ENCODE measurements at regions not wholly inside any gene's neighbourhood (a gene's known extent, or its start where the extent isn't known, plus 50 kb on each side); places are given as distances from the start of the nearest gene placed in this dataset.

- Histone ChIP-seq H3K4me2 (ENCODE audit: low read length) (no peak overlapping the region), H3K27ac (ENCODE audit: low read depth, low read length) (no peak overlapping the region), H3K4me1 (ENCODE audit: insufficient read depth, low read length) (no peaks in the 10 kb centered on the region), H4K20me1 (ENCODE audit: insufficient read depth, low read length) (no peaks in the 10 kb centered on the region), H3K36me3 (ENCODE audit: insufficient read depth, low read length) (no peaks in the 10 kb centered on the region), H3K79me2 (ENCODE audit: insufficient read depth, low read length) (no peaks in the 10 kb centered on the region), H3K27me3 (ENCODE audit: insufficient read depth, low read length) (no peaks in the 10 kb centered on the region), H3K4me3 (ENCODE audit: insufficient read depth, low read depth, low read length) (no peak overlapping the region), H3K9me3 (ENCODE audit: insufficient read depth, low read depth, low read length) (no peaks in the 10 kb centered on the region), H3K9ac (ENCODE audit: low read length) (no peak overlapping the region), H2AFZ (ENCODE audit: low read depth, low read length) (no peak overlapping the region)
- Mint-ChIP-seq H3K36me3 (ENCODE audit: low read depth, unreplicated experiment) (no peaks in the 10 kb centered on the region), H3K4me3 (ENCODE audit: unreplicated experiment) (no peak overlapping the region), H3K4me1 (ENCODE audit: low read depth, unreplicated experiment) (no peaks in the 10 kb centered on the region), H3K9me3 (ENCODE audit: unreplicated experiment) (no peaks in the 10 kb centered on the region), H3K27me3 (ENCODE audit: low read depth, unreplicated experiment) (no peaks in the 10 kb centered on the region), H3K27ac (ENCODE audit: unreplicated experiment) (no peak overlapping the region)
- FAIRE-seq (no peak), DNase-seq (ENCODE audit: low read depth) (no peak)
- TF ChIP-seq, protein P1, sequence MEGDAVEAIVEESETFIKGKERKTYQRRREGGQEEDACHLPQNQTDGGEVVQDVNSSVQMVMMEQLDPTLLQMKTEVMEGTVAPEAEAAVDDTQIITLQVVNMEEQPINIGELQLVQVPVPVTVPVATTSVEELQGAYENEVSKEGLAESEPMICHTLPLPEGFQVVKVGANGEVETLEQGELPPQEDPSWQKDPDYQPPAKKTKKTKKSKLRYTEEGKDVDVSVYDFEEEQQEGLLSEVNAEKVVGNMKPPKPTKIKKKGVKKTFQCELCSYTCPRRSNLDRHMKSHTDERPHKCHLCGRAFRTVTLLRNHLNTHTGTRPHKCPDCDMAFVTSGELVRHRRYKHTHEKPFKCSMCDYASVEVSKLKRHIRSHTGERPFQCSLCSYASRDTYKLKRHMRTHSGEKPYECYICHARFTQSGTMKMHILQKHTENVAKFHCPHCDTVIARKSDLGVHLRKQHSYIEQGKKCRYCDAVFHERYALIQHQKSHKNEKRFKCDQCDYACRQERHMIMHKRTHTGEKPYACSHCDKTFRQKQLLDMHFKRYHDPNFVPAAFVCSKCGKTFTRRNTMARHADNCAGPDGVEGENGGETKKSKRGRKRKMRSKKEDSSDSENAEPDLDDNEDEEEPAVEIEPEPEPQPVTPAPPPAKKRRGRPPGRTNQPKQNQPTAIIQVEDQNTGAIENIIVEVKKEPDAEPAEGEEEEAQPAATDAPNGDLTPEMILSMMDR (IDR thresholded peaks at IDR 0.05; ENCODE audit: insufficient read depth, low read depth, low read length) = no peak
- TF ChIP-seq EZH2 (IDR thresholded peaks at IDR 0.05; ENCODE audit: insufficient read depth, low read length) = no peak
Measured at GRCh38 chr6:95517004-95517403, 60.3 kb upstream of the MANEA start.

DNA sequence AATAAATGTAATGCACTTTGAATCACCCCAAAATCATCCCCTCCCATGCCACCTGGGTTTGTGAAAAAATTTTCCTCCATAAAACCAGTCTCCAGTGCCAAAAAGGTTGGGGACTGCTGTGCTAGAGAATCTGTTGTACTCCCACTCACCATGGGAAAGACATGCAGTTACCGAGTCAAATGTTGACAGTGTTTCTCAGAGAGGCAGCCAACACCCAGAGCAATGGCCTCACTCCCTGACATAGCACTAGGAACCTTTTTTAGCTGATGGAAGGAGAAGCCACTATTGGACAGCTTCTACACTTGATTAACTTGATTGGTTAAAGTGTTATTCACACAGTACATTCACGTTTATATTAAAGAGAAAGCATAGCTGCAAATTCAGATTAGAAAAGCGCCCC lies 59.8 kb upstream of the MANEA start:
- Histone ChIP-seq H3K9ac (ENCODE audit: low read length) (no peak overlapping the region), H2AFZ (ENCODE audit: low read depth, low read length) (no peak overlapping the region), H3K27ac (ENCODE audit: low read depth, low read length) (no peak overlapping the region), H3K4me2 (ENCODE audit: low read length) (no peak overlapping the region), H3K9me3 (ENCODE audit: insufficient read depth, low read depth, low read length) (no peaks in the 10 kb centered on the region), H3K4me3 (ENCODE audit: insufficient read depth, low read depth, low read length) (no peak overlapping the region), H4K20me1 (ENCODE audit: insufficient read depth, low read length) (no peaks in the 10 kb centered on the region), H3K4me1 (ENCODE audit: insufficient read depth, low read length) (no peaks in the 10 kb centered on the region), H3K79me2 (ENCODE audit: insufficient read depth, low read length) (no peaks in the 10 kb centered on the region), H3K36me3 (ENCODE audit: insufficient read depth, low read length) (no peaks in the 10 kb centered on the region), H3K27me3 (ENCODE audit: insufficient read depth, low read length) (no peaks in the 10 kb centered on the region)
- H3K4me3 Mint-ChIP-seq (ENCODE audit: unreplicated experiment) = no peak overlapping the region
- FAIRE-seq (no peak), DNase-seq (ENCODE audit: low read depth) (no peak)
- H3K27ac Mint-ChIP-seq (ENCODE audit: unreplicated experiment) = no peak overlapping the region
- no peaks in the 10 kb centered on the region for H3K9me3 Mint-ChIP-seq (ENCODE audit: unreplicated experiment)
- H3K27me3 Mint-ChIP-seq (ENCODE audit: low read depth, unreplicated experiment) = no peaks in the 10 kb centered on the region
- H3K4me1 Mint-ChIP-seq (ENCODE audit: low read depth, unreplicated experiment) = no peaks in the 10 kb centered on the region
- TF ChIP-seq EZH2 (IDR thresholded peaks at IDR 0.05; ENCODE audit: insufficient read depth, low read length) = no peak
- TF ChIP-seq, protein P1 (IDR thresholded peaks at IDR 0.05; ENCODE audit: insufficient read depth, low read depth, low read length) = no peak
- no peaks in the 10 kb centered on the region for H3K36me3 Mint-ChIP-seq (ENCODE audit: low read depth, unreplicated experiment)

GRCh38 chr6:95518630-95519227 lies 58.6 kb upstream of the MANEA start:
- no peaks in the 10 kb centered on the region for H3K4me1 Mint-ChIP-seq (ENCODE audit: low read depth, unreplicated experiment)
- DNase-seq (ENCODE audit: low read depth) (no peak), FAIRE-seq (no peak)
- Histone ChIP-seq H2AFZ (ENCODE audit: low read depth, low read length) (no peak overlapping the region), H3K27ac (ENCODE audit: low read depth, low read length) (no peak overlapping the region), H3K4me2 (ENCODE audit: low read length) (no peak overlapping the region), H3K9ac (ENCODE audit: low read length) (no peak overlapping the region), H3K79me2 (ENCODE audit: insufficient read depth, low read length) (no peaks in the 10 kb centered on the region), H4K20me1 (ENCODE audit: insufficient read depth, low read length) (no peaks in the 10 kb centered on the region), H3K36me3 (ENCODE audit: insufficient read depth, low read length) (no peaks in the 10 kb centered on the region), H3K9me3 (ENCODE audit: insufficient read depth, low read depth, low read length) (no peaks in the 10 kb centered on the region), H3K4me3 (ENCODE audit: insufficient read depth, low read depth, low read length) (no peak overlapping the region), H3K4me1 (ENCODE audit: insufficient read depth, low read length) (no peaks in the 10 kb centered on the region), H3K27me3 (ENCODE audit: insufficient read depth, low read length) (no peaks in the 10 kb centered on the region)
- H3K9me3 Mint-ChIP-seq (ENCODE audit: unreplicated experiment) = no peaks in the 10 kb centered on the region
- no peaks in the 10 kb centered on the region for H3K27me3 Mint-ChIP-seq (ENCODE audit: low read depth, unreplicated experiment)
- no peaks in the 10 kb centered on the region for H3K36me3 Mint-ChIP-seq (ENCODE audit: low read depth, unreplicated experiment)
- TF ChIP-seq, protein P1 (IDR thresholded peaks at IDR 0.05; ENCODE audit: insufficient read depth, low read depth, low read length) = no peak
- TF ChIP-seq EZH2 (IDR thresholded peaks at IDR 0.05; ENCODE audit: insufficient read depth, low read length) = no peak
- H3K27ac Mint-ChIP-seq (ENCODE audit: unreplicated experiment) = no peak overlapping the region
- no peak overlapping the region for H3K4me3 Mint-ChIP-seq (ENCODE audit: unreplicated experiment)

All from astrocyte (in vitro differentiated cells and primary cell).